ENCODE measurements at regions not wholly inside any gene's neighbourhood (a gene's known extent, or its start where the extent isn't known, plus 50 kb on each side); places are given as distances from the start of the nearest gene placed in this dataset.

DNA sequence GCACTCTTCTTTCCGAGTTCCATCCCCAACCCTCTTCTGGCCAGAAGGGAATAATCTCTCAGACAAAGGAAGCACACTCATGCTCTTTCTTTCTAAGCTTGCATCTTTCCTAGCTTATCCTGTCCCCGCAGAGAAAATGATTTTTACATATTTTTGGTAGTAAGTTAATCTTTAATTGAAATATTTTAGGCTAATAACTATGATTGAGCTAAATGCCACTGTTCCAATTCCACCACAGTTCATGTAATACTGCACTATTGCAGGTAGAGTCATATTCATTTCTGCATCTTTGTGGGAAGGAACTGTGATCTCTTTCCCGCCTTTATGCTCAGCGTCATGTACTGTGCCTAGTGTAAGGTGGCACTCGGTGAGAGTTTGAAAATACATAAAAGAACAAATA is 158.9 kb upstream of the FOXG1 start:
- Histone ChIP-seq H3K4me3 (no peak overlapping the region), H3K36me3 (ENCODE audit: low read depth) (no peaks in the 10 kb centered on the region), H3K4me1 (ENCODE audit: low read depth) (no peaks in the 10 kb centered on the region), H3K9me3 (no peaks in the 10 kb centered on the region)
- ATAC-seq: no peak
- no peak for DNase-seq
- TF ChIP-seq, protein P1, sequence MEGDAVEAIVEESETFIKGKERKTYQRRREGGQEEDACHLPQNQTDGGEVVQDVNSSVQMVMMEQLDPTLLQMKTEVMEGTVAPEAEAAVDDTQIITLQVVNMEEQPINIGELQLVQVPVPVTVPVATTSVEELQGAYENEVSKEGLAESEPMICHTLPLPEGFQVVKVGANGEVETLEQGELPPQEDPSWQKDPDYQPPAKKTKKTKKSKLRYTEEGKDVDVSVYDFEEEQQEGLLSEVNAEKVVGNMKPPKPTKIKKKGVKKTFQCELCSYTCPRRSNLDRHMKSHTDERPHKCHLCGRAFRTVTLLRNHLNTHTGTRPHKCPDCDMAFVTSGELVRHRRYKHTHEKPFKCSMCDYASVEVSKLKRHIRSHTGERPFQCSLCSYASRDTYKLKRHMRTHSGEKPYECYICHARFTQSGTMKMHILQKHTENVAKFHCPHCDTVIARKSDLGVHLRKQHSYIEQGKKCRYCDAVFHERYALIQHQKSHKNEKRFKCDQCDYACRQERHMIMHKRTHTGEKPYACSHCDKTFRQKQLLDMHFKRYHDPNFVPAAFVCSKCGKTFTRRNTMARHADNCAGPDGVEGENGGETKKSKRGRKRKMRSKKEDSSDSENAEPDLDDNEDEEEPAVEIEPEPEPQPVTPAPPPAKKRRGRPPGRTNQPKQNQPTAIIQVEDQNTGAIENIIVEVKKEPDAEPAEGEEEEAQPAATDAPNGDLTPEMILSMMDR (IDR thresholded peaks at IDR 0.05): no peak
- intact Hi-C loops (cut with DNase I, micrococcal nuclease): no loop called here

DNA sequence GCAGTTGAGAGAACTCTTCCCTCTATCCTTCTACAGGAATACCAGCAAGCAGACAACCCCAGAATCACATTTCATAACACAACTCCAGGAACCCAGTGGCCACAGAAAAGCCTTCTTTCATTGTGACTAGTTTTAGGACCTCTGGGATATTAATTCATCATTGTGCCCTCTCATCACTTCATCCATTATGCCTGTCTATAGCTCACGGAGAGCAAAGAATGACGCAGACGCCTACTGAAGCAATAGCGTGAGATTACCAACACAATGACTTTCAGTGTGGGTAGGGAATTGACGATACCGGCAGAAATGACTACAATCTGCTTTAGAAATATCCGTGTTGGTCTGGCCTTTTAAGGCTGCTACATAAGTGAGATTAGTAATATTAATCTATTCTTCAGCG is 158.1 kb upstream of the FOXG1 start:
- Histone ChIP-seq H3K9me3 (no peaks in the 10 kb centered on the region), H3K4me3 (no peak overlapping the region), H3K36me3 (ENCODE audit: low read depth) (no peaks in the 10 kb centered on the region), H3K4me1 (ENCODE audit: low read depth) (no peaks in the 10 kb centered on the region)
- ATAC-seq (no peak), DNase-seq (no peak)
- TF ChIP-seq, protein P1 (IDR thresholded peaks at IDR 0.05): no peak
- intact Hi-C loops (cut with DNase I, micrococcal nuclease): no loop called here

- H3K9me3 ChIP-seq: no peaks in the 10 kb centered on the region
- intact Hi-C loops (cut with DNase I, micrococcal nuclease): no loop called here
- ATAC-seq (peak; percentile 59), DNase-seq (peak in 2 of 3 donors; percentile 46 to 64)
- H3K36me3 ChIP-seq (ENCODE audit: low read depth): no peaks in the 10 kb centered on the region
- H3K4me3 ChIP-seq: no peak overlapping the region
- TF ChIP-seq, protein P1 (IDR thresholded peaks at IDR 0.05): peak; percentile 36
- no peaks in the 10 kb centered on the region for H3K4me1 ChIP-seq (ENCODE audit: low read depth)
Measured at GRCh38 chr14:28608851-28609828, 157.4 kb upstream of the FOXG1 start.

GRCh38 chr14:28612414-28612813 is 154.2 kb upstream of the FOXG1 start:
- DNase-seq: no peak
- no peaks in the 10 kb centered on the region for H3K36me3 ChIP-seq (ENCODE audit: low read depth)
- H3K9me3 ChIP-seq: no peaks in the 10 kb centered on the region
- no peak for ATAC-seq
- no peak overlapping the region for H3K4me3 ChIP-seq
- TF ChIP-seq, protein P1 (IDR thresholded peaks at IDR 0.05): no peak
- no peaks in the 10 kb centered on the region for H3K4me1 ChIP-seq (ENCODE audit: low read depth)
- intact Hi-C loops (cut with DNase I, micrococcal nuclease): no loop called here

DNA sequence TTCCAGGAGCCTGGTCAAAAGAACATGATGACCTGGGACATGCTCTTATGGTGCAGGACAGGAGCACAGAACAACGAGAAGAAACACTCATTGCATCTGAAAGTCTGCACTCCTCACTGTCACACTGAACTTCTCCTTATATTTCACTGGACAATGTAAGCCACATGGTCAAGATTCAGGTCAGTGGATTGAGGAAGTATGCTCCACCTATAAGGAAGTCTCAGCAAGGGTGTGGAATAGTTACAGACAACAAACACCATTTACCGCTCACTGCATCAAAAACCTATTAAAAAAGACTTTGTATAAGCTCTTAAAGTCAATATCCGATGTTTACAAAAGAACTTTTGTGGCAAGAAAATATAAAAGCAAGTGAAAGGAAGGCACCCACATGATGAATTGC is 153.1 kb upstream of the FOXG1 start:
- no peak for DNase-seq
- Histone ChIP-seq H3K4me3 (no peak overlapping the region), H3K36me3 (ENCODE audit: low read depth) (no peaks in the 10 kb centered on the region), H3K9me3 (no peaks in the 10 kb centered on the region), H3K4me1 (ENCODE audit: low read depth) (no peaks in the 10 kb centered on the region)
- intact Hi-C loops (cut with DNase I, micrococcal nuclease): no loop called here
- TF ChIP-seq, protein P1 (IDR thresholded peaks at IDR 0.05): no peak
- ATAC-seq: peak; percentile 92
